Ovary (tissue), 3 donors: ENCODE measurements at regions not wholly inside any gene's neighbourhood (a gene's known extent, or its start where the extent isn't known, plus 50 kb on each side); places are given as distances from the start of the nearest gene placed in this dataset.

Source experiments
- POLR2A ChIP-seq: fragments of 450-650 bp; IDR thresholded peaks from one replicate; pipeline ENCODE4 v1.6.1; 2017; ENCODE audit warnings: antibody characterized with exemption, mild to moderate bottlenecking, moderate library complexity
- TF ChIP-seq, protein P1 (sequence below), 3 donors: fragments of 450-650 bp in 2 of 3; fragments of 200-600 bp in 1 of 3; IDR thresholded peaks; one replicate each; pipeline versions ENCODE4 v1.5.1 to v1.8.0; 2016 to 2022; ENCODE audit warnings: antibody characterized with exemption in 3 of 3, mild to moderate bottlenecking in 1 of 3
- donor health status: DM: no; HTN: no; CAD: no.

DNA sequence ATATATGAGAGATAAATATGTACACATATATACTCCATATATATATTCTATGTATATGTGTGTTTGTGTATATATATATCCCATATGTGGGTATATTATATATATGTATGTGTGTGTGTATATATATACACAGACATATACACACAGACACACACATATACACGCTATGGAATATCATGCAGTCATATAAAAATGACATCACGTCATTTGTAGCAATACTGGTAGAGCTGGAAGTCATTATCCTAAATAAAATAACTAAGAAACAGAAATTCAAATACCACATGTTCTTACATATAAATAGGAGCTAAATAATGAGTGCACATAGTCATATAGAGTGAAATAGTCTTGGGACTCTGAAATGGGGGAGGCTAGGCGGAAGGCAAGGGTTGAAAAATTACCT lies 1000.2 kb downstream of the LRFN5 start:
- no peak for TF ChIP-seq POLR2A
- TF ChIP-seq, protein P1, sequence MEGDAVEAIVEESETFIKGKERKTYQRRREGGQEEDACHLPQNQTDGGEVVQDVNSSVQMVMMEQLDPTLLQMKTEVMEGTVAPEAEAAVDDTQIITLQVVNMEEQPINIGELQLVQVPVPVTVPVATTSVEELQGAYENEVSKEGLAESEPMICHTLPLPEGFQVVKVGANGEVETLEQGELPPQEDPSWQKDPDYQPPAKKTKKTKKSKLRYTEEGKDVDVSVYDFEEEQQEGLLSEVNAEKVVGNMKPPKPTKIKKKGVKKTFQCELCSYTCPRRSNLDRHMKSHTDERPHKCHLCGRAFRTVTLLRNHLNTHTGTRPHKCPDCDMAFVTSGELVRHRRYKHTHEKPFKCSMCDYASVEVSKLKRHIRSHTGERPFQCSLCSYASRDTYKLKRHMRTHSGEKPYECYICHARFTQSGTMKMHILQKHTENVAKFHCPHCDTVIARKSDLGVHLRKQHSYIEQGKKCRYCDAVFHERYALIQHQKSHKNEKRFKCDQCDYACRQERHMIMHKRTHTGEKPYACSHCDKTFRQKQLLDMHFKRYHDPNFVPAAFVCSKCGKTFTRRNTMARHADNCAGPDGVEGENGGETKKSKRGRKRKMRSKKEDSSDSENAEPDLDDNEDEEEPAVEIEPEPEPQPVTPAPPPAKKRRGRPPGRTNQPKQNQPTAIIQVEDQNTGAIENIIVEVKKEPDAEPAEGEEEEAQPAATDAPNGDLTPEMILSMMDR (IDR thresholded peaks at IDR 0.05) = no peak
